ENCODE measurements at regions not wholly inside any gene's neighbourhood (a gene's known extent, or its start where the extent isn't known, plus 50 kb on each side); places are given as distances from the start of the nearest gene placed in this dataset.

DNA sequence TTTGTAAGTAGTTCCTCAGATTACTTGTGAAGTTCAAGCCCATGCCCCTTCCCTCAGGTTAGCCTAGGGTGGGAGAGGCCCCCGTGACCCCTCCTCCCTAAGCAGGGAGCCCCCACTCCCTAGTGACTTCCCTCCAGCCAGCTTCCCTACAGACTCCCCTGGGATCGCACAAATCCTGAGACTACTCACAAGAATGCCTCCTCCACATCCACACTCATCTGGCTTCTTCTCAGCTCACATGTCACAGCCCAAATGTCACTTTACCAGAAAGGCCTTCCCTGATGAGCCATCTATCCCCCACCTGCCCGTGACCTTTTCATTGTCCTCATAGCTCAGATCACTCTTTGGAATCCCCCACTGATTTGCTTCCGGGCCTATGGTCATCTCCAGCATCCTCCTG, 96.7 kb upstream of the ARAP3 start:
- TF ChIP-seq, protein P1, sequence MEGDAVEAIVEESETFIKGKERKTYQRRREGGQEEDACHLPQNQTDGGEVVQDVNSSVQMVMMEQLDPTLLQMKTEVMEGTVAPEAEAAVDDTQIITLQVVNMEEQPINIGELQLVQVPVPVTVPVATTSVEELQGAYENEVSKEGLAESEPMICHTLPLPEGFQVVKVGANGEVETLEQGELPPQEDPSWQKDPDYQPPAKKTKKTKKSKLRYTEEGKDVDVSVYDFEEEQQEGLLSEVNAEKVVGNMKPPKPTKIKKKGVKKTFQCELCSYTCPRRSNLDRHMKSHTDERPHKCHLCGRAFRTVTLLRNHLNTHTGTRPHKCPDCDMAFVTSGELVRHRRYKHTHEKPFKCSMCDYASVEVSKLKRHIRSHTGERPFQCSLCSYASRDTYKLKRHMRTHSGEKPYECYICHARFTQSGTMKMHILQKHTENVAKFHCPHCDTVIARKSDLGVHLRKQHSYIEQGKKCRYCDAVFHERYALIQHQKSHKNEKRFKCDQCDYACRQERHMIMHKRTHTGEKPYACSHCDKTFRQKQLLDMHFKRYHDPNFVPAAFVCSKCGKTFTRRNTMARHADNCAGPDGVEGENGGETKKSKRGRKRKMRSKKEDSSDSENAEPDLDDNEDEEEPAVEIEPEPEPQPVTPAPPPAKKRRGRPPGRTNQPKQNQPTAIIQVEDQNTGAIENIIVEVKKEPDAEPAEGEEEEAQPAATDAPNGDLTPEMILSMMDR (IDR thresholded peaks at IDR 0.05): no peak
- TF ChIP-seq EZH2 (IDR thresholded peaks at IDR 0.05; ENCODE audit: borderline replicate concordance, insufficient read depth, low read depth, low read length, poor library complexity, severe bottlenecking): no peak

Measured in B cell (primary cell).